Activated CD4-positive, alpha-beta T cell treated with anti-CD3 and anti-CD28 coated beads, Interleukin-2, amount 50 U/mL, for 24 hours (primary cell): ENCODE measurements at regions not wholly inside any gene's neighbourhood (a gene's known extent, or its start where the extent isn't known, plus 50 kb on each side); places are given as distances from the start of the nearest gene placed in this dataset.

ENCODE experiments used
- DNase-seq, 2 donors: peaks; one replicate each; pipeline ENCODE4 v3.0.0-alpha.2; 2020; ENCODE audit warnings: low read depth in 1 of 2, low spot score in 1 of 2

GRCh38 chr18:38042211-38042890, 476.8 kb upstream of the CELF4 start:
- DNase-seq, result no peak

DNA sequence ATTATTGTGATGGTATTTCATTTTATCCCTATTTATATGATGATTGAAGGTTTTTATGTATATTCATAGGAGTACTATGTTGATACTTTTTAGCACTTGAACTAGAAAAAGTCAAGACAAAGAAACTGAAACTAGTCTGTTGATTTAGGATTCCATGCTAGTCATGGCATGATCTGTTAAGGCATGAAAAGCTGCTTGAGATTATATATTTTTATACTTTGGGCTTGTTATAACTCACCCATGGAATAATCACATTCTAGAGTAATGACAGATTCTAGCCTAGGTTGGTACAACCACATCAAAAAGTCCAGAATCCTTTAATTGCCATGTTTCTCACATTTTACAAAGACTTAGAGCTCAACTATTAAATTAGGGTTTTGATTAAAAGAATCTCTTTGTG, 472.6 kb upstream of the CELF4 start:
- DNase-seq, result no peak

GRCh38 chr18:38035193-38035592, 469.6 kb upstream of the CELF4 start:
- no peak for DNase-seq

GRCh38 chr18:38033282-38033681, 467.7 kb upstream of the CELF4 start:
- no peak for DNase-seq

DNA sequence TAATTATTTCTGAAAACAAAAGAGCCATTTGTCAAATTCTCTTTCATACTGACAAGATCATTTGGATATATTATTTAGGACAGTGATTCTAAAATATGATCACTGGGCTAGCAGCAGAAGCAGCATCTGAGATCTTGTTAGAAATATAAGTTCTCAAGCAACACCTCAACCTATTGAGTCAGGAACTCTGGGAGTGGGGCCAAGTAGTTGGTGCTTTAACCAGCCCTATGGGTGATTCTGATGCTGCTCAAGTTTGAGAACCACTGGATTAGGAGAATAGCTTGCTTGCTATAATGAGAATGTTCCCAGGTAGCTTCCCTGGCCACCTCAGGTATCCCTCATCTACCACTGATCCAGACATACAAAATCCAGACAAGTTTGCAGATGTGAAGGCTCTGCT, 466.9 kb upstream of the CELF4 start:
- DNase-seq, result no peak

DNA sequence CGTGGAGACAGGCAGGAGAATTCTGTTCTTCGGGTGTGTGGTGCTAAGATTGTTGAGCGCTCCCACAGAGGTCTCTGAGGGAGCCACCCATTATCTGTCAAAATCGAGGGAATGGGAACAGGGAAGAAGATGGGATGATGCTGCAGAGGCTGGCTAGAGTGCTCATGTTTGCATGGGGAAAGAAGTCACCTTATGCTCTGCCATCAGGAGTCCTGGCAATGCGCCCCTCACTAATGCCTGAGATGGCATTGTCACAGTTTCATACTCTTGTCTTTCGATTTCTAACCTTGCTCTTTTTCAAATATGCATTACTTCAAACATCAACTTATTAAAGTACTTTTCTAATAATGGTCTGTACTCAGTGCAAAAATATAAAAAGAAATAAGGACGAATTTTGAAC, 463.3 kb upstream of the CELF4 start:
- DNase-seq, result no peak

DNA sequence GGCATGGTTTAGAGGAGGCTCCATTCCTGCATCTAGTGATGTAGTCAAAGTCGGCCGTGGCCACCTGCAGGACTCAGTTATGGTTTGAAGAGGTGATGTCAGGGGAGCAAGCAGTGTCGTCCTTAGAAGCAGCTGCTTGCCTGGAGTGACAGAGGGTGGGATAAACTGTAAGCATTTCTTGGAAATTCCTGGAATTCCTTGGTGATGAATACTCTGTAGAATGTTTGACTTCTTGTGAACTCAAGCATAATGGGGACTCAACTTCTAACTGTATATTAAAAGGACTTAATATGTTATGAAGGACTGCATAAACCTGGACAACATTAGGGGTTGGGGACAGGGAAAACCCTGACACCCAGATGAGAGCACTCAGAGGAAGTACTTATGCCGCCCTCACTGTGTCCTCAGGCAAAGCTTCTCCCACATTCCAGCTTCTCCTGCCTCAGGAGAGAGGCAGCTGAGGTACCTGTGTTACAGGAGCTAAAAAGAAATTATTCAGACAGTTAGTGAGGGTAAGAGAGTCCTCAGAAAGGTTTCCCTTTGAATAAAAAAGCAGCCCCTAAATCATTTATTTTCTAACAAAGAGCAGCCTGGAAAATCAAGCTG, 459.9 kb upstream of the CELF4 start:
- no peak for DNase-seq

DNA sequence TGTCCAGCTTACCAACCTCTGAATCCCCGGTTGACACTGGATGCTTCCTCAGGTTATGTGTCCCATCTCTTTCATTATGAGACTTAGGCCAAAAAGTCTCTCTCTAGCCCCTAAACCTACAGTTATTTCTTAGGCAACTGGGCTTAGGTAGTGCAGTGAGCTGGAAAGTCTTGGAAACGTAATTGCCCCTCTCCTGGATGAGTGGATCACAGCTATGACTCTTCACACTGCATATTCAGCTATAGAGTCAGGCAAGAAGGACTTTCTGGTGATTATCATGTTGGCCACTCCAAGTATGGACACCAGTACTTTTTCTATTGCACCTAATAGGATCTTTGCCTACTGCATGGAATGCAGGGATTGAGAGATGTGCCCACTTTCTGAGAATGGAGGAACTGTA, 458.3 kb upstream of the CELF4 start:
- no peak for DNase-seq

DNA sequence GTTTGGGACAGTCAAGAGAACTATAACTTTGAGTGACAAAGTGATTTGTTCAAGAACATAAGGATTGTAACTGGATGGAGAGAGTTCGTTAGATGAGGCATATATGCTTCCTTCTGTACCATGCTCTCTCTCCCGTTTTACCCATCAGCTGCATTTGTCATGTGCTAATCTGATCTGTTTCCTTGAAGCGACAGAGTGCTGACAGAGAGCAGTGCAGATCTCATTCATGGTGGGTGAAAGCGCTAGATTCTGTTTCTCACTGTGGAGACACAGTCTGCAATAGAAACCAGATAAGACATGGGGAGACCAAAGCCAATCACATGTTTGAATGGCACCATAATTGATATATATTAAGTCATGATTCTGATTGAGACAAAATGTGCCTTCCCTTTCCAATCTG, 456.6 kb upstream of the CELF4 start:
- DNase-seq, result no peak

DNA sequence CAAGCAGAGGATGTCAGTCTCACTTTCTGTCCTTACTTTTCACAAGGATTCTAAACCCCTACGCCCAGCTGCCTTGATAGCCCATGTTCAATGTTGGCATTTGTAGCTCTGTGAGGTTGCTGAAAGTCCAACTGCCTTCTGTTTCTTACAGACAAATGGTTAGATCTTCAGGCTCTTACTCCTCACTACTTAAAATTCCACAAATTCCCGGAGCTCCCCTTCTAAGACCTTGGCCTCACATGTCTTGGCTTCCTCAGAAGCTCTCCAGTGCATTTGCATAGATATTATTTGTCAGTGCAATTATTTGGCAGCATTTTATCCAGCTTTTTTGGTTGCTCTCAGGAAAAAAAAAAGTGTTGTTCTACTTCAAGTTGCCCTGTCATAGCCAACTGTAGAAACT, 453.7 kb upstream of the CELF4 start:
- no peak for DNase-seq

DNA sequence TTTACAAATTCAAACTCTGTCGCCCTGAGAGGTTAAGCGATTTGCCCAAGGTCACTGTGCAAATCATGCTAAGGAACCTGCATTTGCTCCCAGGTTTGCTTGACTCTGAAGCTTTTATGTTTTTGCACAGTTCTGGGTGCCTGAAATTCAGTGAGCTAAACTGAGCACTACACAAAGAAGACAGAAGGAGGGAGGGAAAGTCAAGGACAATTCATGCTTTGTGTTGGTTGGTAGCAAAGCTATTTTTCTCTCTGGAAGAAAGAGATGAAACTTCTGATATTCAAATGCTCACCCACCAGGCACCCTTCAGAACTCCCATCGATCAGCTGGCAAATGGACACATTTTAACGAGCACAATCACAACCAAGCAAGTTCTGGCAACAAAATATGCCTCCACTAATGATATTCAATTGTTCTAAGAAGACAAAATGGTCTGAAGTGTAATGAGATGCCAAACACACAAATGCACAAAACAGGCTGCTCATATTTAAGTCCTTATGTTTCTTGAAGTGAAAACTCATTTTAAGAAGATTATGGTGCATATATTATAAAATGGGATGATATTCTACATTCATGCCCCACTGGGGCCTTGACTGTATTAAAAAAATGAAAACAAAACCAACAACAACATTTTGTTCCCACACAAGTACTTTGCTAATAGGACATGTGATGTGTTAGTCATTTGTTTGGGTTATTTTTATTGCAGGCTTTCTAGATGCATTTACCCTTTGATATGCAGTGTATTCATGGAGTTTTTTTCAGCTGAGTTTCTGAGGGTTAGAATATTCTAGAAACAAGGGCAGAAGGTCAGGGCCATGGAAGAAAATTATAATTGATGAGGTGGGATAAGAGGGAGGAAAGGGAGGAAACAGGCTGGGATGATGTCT, 445.6 kb upstream of the CELF4 start:
- DNase-seq, result no peak

- DNase-seq, result no peak
These were observed 444.4 kb upstream of the CELF4 start for GRCh38 chr18:38010037-38010436.

GRCh38 chr18:38009320-38009719, 443.7 kb upstream of the CELF4 start:
- DNase-seq, result no peak

DNA sequence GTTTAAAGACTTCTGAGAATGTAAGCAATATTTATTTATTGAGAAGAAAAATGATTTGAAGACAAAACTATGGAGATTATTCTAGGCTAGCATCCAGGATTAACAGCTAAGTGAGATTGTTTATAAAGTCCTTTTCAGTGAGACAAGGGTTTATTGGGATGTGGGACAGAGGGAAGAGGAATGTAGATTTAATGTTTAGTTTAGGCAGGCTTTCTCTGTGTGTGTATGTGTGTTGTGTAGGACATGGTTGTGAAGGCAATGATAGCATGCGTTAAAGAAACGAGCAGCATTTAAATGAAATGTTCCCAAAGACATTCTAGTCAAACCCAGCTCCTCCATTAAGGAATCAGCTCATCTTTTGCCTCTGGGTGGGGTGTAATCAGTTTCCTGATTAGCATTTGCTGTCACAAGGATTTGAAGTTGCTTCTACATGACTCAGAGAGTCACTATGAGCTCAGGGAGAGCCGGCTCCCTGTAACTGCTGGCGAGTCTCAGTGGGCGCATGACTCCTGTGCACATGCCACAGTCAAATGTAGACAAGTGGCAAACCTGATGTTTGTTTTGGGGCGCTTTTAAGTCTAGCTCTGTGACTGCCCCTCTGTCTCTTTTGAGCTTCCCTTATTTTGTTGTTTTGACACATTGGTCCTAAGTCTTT, 442.2 kb upstream of the CELF4 start:
- DNase-seq, result no peak

GRCh38 chr18:38007026-38007425, 441.4 kb upstream of the CELF4 start:
- no peak for DNase-seq

GRCh38 chr18:38006541-38006940, 440.9 kb upstream of the CELF4 start:
- no peak for DNase-seq

- no peak for DNase-seq
These were observed 432.1 kb upstream of the CELF4 start for GRCh38 chr18:37997695-37998094.

DNA sequence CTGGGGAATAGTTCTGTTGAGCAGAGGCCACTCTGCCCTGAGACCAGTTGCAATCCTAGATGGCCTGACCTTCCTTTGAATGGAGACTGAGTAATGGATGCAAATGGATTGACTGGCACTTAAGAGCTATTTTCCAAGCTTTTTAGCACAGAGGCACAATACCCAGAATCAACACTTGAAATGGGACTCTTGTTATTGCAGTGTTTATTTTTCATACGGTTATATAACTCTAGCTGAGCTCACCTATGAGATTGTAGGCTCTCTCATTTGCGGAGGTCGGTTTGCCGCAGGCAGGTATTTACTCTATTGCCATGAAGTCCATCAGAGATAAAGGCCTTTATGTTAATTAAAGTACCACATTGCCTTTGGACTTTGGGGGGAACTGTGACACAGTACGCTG, 422.3 kb upstream of the CELF4 start:
- DNase-seq, result no peak

DNA sequence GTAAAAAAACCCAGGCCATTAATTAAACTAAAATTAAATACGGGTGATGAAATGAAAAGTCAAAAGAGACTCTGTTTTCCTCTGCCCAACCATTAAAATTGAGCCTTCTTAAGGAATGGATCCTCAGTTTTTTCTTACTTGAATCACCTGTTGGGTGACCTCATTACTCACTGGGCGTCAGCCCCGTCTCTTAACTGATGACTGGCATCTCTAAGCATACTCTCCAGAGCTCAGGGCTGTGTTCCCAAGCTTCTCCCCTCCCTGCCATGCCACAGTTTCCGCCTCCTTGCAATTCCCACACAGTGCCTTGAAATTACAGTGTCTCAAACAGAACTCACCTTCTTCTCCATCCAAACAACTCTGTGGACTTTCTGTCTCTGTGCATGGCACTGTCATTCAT, 421.1 kb upstream of the CELF4 start:
- DNase-seq, result no peak

- no peak for DNase-seq
These were observed 419.5 kb upstream of the CELF4 start for GRCh38 chr18:37985126-37985525.

GRCh38 chr18:37980556-37980955, 415.0 kb upstream of the CELF4 start:
- no peak for DNase-seq

DNA sequence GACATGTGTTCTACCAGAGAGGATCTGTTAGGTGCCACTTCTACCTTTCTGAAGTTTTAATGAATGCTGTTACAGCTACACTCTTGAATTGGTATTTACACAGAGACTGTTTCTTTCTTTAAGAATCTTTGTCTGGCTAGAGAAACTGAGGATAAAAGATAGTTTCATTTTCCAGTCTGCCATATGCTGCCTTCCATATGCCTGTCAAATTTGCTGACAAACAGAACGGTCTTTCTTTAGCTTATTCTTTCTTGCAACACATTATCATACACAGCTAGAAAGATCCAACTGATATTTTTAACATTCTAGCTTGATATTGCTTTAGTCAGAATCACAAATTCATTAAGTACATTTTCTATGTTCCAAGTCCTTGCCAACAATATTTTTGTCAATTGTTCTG, 409.8 kb upstream of the CELF4 start:
- no peak for DNase-seq
